ENCODE measurements at regions not wholly inside any gene's neighbourhood (a gene's known extent, or its start where the extent isn't known, plus 50 kb on each side); places are given as distances from the start of the nearest gene placed in this dataset.
"Not testable (repeated sequence)": the region's sequence is repeated elsewhere in the genome, so short reads cannot be mapped to it uniquely, and the experiment has no call there.

- H3K27me3 Mint-ChIP-seq (ENCODE audit: low read depth), result peaks cover 7% of the 10 kb centered on the region
- H3K4me1 Mint-ChIP-seq (ENCODE audit: low read depth), result peaks cover 5% of the 10 kb centered on the region
- H3K9me3 Mint-ChIP-seq, result no peaks in the 10 kb centered on the region
- H3K27ac Mint-ChIP-seq, result no peak overlapping the region
- no peak overlapping the region for H3K4me3 Mint-ChIP-seq
- no peaks in the 10 kb centered on the region for H3K36me3 Mint-ChIP-seq (ENCODE audit: low read depth)
Observed at GRCh38 chr14:106044949-106045596, 518.7 kb downstream of the TMEM121 start.

- peaks cover 1% of the 10 kb centered on the region for H3K27me3 Mint-ChIP-seq (ENCODE audit: low read depth)
- no peak overlapping the region for H3K27ac Mint-ChIP-seq
- peaks cover 19% of the 10 kb centered on the region for H3K4me1 Mint-ChIP-seq (ENCODE audit: low read depth)
- no peaks in the 10 kb centered on the region for H3K9me3 Mint-ChIP-seq
- no peak overlapping the region for H3K4me3 Mint-ChIP-seq
- no peaks in the 10 kb centered on the region for H3K36me3 Mint-ChIP-seq (ENCODE audit: low read depth)
Observed at GRCh38 chr14:106051796-106052195, 525.4 kb downstream of the TMEM121 start.

GRCh38 chr14:106055289-106055688 is 528.9 kb downstream of the TMEM121 start:
- Mint-ChIP-seq H3K4me3 (no peak overlapping the region), H3K27ac (no peak overlapping the region), H3K36me3 (ENCODE audit: low read depth) (no peaks in the 10 kb centered on the region), H3K27me3 (ENCODE audit: low read depth) (peaks cover 27% of the 10 kb centered on the region), H3K9me3 (no peaks in the 10 kb centered on the region), H3K4me1 (ENCODE audit: low read depth) (peaks cover 19% of the 10 kb centered on the region)

GRCh38 chr14:106058342-106058741 is 532.0 kb downstream of the TMEM121 start:
- Mint-ChIP-seq H3K9me3 (no peaks in the 10 kb centered on the region), H3K4me1 (ENCODE audit: low read depth) (peaks cover 20% of the 10 kb centered on the region), H3K36me3 (ENCODE audit: low read depth) (no peaks in the 10 kb centered on the region), H3K27ac (no peak overlapping the region), H3K27me3 (ENCODE audit: low read depth) (peaks cover 31% of the 10 kb centered on the region), H3K4me3 (no peak overlapping the region)

GRCh38 chr14:106060276-106060975 is 534.0 kb downstream of the TMEM121 start:
- H3K4me1 Mint-ChIP-seq (ENCODE audit: low read depth), result peaks cover 7% of the 10 kb centered on the region
- H3K36me3 Mint-ChIP-seq (ENCODE audit: low read depth), result no peaks in the 10 kb centered on the region
- peaks cover 46% of the 10 kb centered on the region for H3K27me3 Mint-ChIP-seq (ENCODE audit: low read depth)
- H3K4me3 Mint-ChIP-seq, result no peak overlapping the region
- no peak overlapping the region for H3K27ac Mint-ChIP-seq
- no peaks in the 10 kb centered on the region for H3K9me3 Mint-ChIP-seq

- not testable (repeated sequence) for H3K9me3 Mint-ChIP-seq; H3K4me1 Mint-ChIP-seq (ENCODE audit: low read depth); H3K36me3 Mint-ChIP-seq (ENCODE audit: low read depth); H3K27ac Mint-ChIP-seq; H3K4me3 Mint-ChIP-seq
- peaks cover 56% of the 10 kb centered on the region for H3K27me3 Mint-ChIP-seq (ENCODE audit: low read depth)
Observed at GRCh38 chr14:106061877-106062500, 535.6 kb downstream of the TMEM121 start.

- Mint-ChIP-seq H3K36me3 (ENCODE audit: low read depth) (no peaks in the 10 kb centered on the region), H3K27me3 (ENCODE audit: low read depth) (peaks cover 50% of the 10 kb centered on the region), H3K27ac (no peak overlapping the region), H3K4me1 (ENCODE audit: low read depth) (peaks cover 7% of the 10 kb centered on the region), H3K9me3 (no peaks in the 10 kb centered on the region), H3K4me3 (no peak overlapping the region)
Observed at GRCh38 chr14:106062502-106063272, 536.3 kb downstream of the TMEM121 start.

- Mint-ChIP-seq H3K27ac (no peak overlapping the region), H3K36me3 (ENCODE audit: low read depth) (no peaks in the 10 kb centered on the region), H3K4me1 (ENCODE audit: low read depth) (peaks cover 7% of the 10 kb centered on the region), H3K27me3 (ENCODE audit: low read depth) (peaks cover 47% of the 10 kb centered on the region), H3K4me3 (no peak overlapping the region), H3K9me3 (no peaks in the 10 kb centered on the region)
Observed at GRCh38 chr14:106067935-106068334, 541.6 kb downstream of the TMEM121 start.

- Mint-ChIP-seq H3K4me3 (no peak overlapping the region), H3K4me1 (ENCODE audit: low read depth) (peaks cover 7% of the 10 kb centered on the region), H3K36me3 (ENCODE audit: low read depth) (no peaks in the 10 kb centered on the region), H3K9me3 (no peaks in the 10 kb centered on the region), H3K27ac (no peak overlapping the region), H3K27me3 (ENCODE audit: low read depth) (peaks cover 29% of the 10 kb centered on the region)
Observed at GRCh38 chr14:106069804-106070625, 543.6 kb downstream of the TMEM121 start.

GRCh38 chr14:106080922-106081321 is 554.5 kb downstream of the TMEM121 start:
- peaks cover 5% of the 10 kb centered on the region for H3K4me1 Mint-ChIP-seq (ENCODE audit: low read depth)
- no peak overlapping the region for H3K4me3 Mint-ChIP-seq
- H3K27ac Mint-ChIP-seq, result no peak overlapping the region
- H3K36me3 Mint-ChIP-seq (ENCODE audit: low read depth), result no peaks in the 10 kb centered on the region
- no peaks in the 10 kb centered on the region for H3K9me3 Mint-ChIP-seq
- H3K27me3 Mint-ChIP-seq (ENCODE audit: low read depth), result peaks cover 49% of the 10 kb centered on the region

GRCh38 chr14:106081721-106082120 is 555.3 kb downstream of the TMEM121 start:
- Mint-ChIP-seq H3K27me3 (ENCODE audit: low read depth) (peaks cover 49% of the 10 kb centered on the region), H3K4me1 (ENCODE audit: low read depth) (peaks cover 13% of the 10 kb centered on the region)
- H3K36me3 Mint-ChIP-seq (ENCODE audit: low read depth); H3K27ac Mint-ChIP-seq; H3K4me3 Mint-ChIP-seq; H3K9me3 Mint-ChIP-seq: not testable (repeated sequence)

- no peaks in the 10 kb centered on the region for H3K36me3 Mint-ChIP-seq (ENCODE audit: low read depth)
- no peak overlapping the region for H3K4me3 Mint-ChIP-seq
- peaks cover 21% of the 10 kb centered on the region for H3K4me1 Mint-ChIP-seq (ENCODE audit: low read depth)
- no peak overlapping the region for H3K27ac Mint-ChIP-seq
- peaks cover 40% of the 10 kb centered on the region for H3K27me3 Mint-ChIP-seq (ENCODE audit: low read depth)
- no peaks in the 10 kb centered on the region for H3K9me3 Mint-ChIP-seq
Observed at GRCh38 chr14:106083082-106083481, 556.7 kb downstream of the TMEM121 start.

- H3K27ac Mint-ChIP-seq, result no peak overlapping the region
- H3K9me3 Mint-ChIP-seq, result no peaks in the 10 kb centered on the region
- no peak overlapping the region for H3K4me3 Mint-ChIP-seq
- H3K4me1 Mint-ChIP-seq (ENCODE audit: low read depth), result peaks cover 28% of the 10 kb centered on the region
- H3K27me3 Mint-ChIP-seq (ENCODE audit: low read depth), result peaks cover 12% of the 10 kb centered on the region
- H3K36me3 Mint-ChIP-seq (ENCODE audit: low read depth), result no peaks in the 10 kb centered on the region
Observed at GRCh38 chr14:106087837-106088236, 561.5 kb downstream of the TMEM121 start.

GRCh38 chr14:106088860-106089259 is 562.5 kb downstream of the TMEM121 start:
- Mint-ChIP-seq H3K27me3 (ENCODE audit: low read depth) (peaks cover 11% of the 10 kb centered on the region), H3K4me1 (ENCODE audit: low read depth) (peaks cover 26% of the 10 kb centered on the region)
- not testable (repeated sequence) for H3K36me3 Mint-ChIP-seq (ENCODE audit: low read depth); H3K27ac Mint-ChIP-seq; H3K4me3 Mint-ChIP-seq; H3K9me3 Mint-ChIP-seq
